Activated naive CD8-positive, alpha-beta T cell treated with anti-CD3 and anti-CD28 coated beads, Interleukin-2, amount 10 ng/mL, durations not matched to agents 7 days and 5 days (primary cell): ENCODE measurements at regions not wholly inside any gene's neighbourhood (a gene's known extent, or its start where the extent isn't known, plus 50 kb on each side); places are given as distances from the start of the nearest gene placed in this dataset.

Source experiments
- ATAC-seq: fragments of 150-1000 bp; cut with Tn5 transposase; one replicate; pipeline ENCODE4 v1.10.0; 2021; ENCODE audit warnings: low read depth, moderate library complexity
- POLR2A ChIA-PET: fragments of 350-600 bp; sonication (Branson Sonifier 250); formaldehyde crosslinking; loops from one replicate; lab custom pipeline; 2021; ENCODE audit warnings: antibody characterized with exemption; lab: Charles Lee
- DNase-seq: peaks from one replicate; pipeline ENCODE4 v3.0.0; 2021
- H3K27ac Mint-ChIP-seq: one replicate; pipeline ENCODE4 v1.8.0; 2022; ENCODE audit warnings: mild to moderate bottlenecking, mixed read lengths
- H3K27me3 Mint-ChIP-seq: one replicate; pipeline ENCODE4 v1.8.0; 2022; ENCODE audit warnings: mild to moderate bottlenecking, moderate library complexity, mixed read lengths
- H3K36me3 Mint-ChIP-seq: one replicate; pipeline ENCODE4 v1.8.0; 2021; ENCODE audit warnings: mild to moderate bottlenecking, mixed read lengths
- H3K4me1 Mint-ChIP-seq: one replicate; pipeline ENCODE4 v1.8.0; 2021; ENCODE audit warnings: mixed read lengths
- H3K4me3 Mint-ChIP-seq: one replicate; pipeline ENCODE4 v1.8.0; 2022; ENCODE audit warnings: mild to moderate bottlenecking, moderate library complexity, mixed read lengths
- H3K9me3 Mint-ChIP-seq: one replicate; pipeline ENCODE4 v1.8.0; 2021; ENCODE audit warnings: mixed read lengths

GRCh38 chr1:59164371-59164770, 132.5 kb upstream of the FGGY start:
- DNase-seq (no peak), ATAC-seq (no peak)
- Mint-ChIP-seq H3K4me1 (no peaks in the 10 kb centered on the region), H3K27ac (no peak overlapping the region), H3K27me3 (peaks cover 20% of the 10 kb centered on the region), H3K4me3 (no peak overlapping the region), H3K36me3 (no peaks in the 10 kb centered on the region), H3K9me3 (peaks cover 5% of the 10 kb centered on the region)
- POLR2A ChIA-PET = no interaction called here

DNA sequence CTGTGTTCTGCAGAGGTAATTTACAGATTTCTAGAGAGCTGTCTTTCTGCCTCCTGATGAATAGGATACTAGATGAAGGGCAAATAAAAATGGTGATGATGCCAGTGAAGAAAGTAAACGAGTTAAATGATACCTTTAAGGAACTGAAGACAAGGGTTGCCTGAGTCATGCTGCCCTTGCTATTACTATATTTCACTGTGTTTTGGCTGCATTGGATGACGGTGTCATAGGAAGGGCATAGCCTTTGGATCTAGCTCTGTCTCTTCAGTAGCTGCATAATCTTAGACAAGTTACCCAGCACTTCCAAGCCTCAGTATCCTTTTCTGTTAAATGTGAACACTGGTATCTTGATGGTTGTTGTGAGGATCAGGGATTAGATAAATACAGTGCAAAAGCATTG, 131.5 kb upstream of the FGGY start:
- DNase-seq = no peak
- peaks cover 5% of the 10 kb centered on the region for H3K9me3 Mint-ChIP-seq
- H3K4me1 Mint-ChIP-seq = no peaks in the 10 kb centered on the region
- H3K27me3 Mint-ChIP-seq = peaks cover 23% of the 10 kb centered on the region
- ATAC-seq = no peak
- no peaks in the 10 kb centered on the region for H3K36me3 Mint-ChIP-seq
- no peak overlapping the region for H3K4me3 Mint-ChIP-seq
- POLR2A ChIA-PET = no interaction called here
- no peak overlapping the region for H3K27ac Mint-ChIP-seq

GRCh38 chr1:59169703-59170102, 127.2 kb upstream of the FGGY start:
- H3K9me3 Mint-ChIP-seq = peaks cover 5% of the 10 kb centered on the region
- peaks cover 20% of the 10 kb centered on the region for H3K27me3 Mint-ChIP-seq
- no peak overlapping the region for H3K4me3 Mint-ChIP-seq
- ATAC-seq (no peak), DNase-seq (no peak)
- no peaks in the 10 kb centered on the region for H3K4me1 Mint-ChIP-seq
- H3K27ac Mint-ChIP-seq = no peak overlapping the region
- no peaks in the 10 kb centered on the region for H3K36me3 Mint-ChIP-seq
- POLR2A ChIA-PET = no interaction called here

DNA sequence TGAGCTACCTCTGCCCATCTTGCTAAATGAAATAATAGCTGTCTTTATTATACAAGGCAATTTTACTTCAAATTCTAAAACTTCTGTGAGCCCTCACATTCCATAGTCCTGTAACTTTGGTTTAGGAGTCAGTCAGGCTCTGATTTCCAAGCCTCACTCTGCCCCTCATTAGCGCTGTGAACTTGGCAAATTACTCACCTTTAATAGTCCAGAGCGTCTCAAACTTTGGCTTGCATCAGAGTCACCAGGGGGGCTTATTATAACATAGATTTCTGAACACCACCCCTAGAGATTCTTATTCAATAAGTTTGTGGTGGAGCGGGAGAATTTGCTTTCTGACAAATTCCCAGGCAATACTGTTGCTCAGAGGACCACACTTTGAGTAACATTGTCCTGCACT, 126.2 kb upstream of the FGGY start:
- no peaks in the 10 kb centered on the region for H3K36me3 Mint-ChIP-seq
- POLR2A ChIA-PET = no interaction called here
- H3K4me3 Mint-ChIP-seq = no peak overlapping the region
- H3K4me1 Mint-ChIP-seq = no peaks in the 10 kb centered on the region
- peaks cover 5% of the 10 kb centered on the region for H3K9me3 Mint-ChIP-seq
- ATAC-seq (no peak), DNase-seq (no peak)
- H3K27ac Mint-ChIP-seq = no peak overlapping the region
- peaks cover 12% of the 10 kb centered on the region for H3K27me3 Mint-ChIP-seq

- POLR2A ChIA-PET = no interaction called here
- Mint-ChIP-seq H3K4me1 (no peaks in the 10 kb centered on the region), H3K27ac (no peak overlapping the region), H3K9me3 (peaks cover 3% of the 10 kb centered on the region), H3K36me3 (no peaks in the 10 kb centered on the region), H3K27me3 (peaks cover 6% of the 10 kb centered on the region), H3K4me3 (no peak overlapping the region)
- no peak for DNase-seq
- ATAC-seq = no peak
Observed at GRCh38 chr1:59171788-59172187, 125.1 kb upstream of the FGGY start.

DNA sequence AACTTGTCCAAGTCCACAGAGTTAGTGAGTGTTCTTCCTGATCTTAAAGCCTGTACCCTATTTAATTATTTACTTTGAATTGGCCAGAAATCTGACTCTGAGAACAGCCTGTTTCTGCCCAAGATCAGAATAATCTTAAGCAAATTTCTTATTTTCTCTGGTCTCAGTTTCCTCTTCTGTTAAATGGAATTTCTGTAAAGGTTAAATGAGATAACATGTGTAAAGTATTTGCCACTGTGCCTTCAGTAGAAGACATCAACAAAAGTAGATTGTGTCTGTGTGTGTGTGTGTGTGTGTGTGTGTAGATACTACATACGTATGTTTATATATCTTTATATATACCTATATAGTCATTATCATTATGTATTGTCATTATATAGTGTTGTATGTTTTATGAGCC, 124.2 kb upstream of the FGGY start:
- POLR2A ChIA-PET = no interaction called here
- ATAC-seq = no peak

GRCh38 chr1:59173721-59174120, 123.2 kb upstream of the FGGY start:
- peaks cover 4% of the 10 kb centered on the region for H3K9me3 Mint-ChIP-seq
- POLR2A ChIA-PET = no interaction called here
- ATAC-seq (no peak), DNase-seq (no peak)
- no peak overlapping the region for H3K27ac Mint-ChIP-seq
- H3K4me3 Mint-ChIP-seq = no peak overlapping the region
- H3K4me1 Mint-ChIP-seq = no peaks in the 10 kb centered on the region
- peaks cover 3% of the 10 kb centered on the region for H3K27me3 Mint-ChIP-seq
- no peaks in the 10 kb centered on the region for H3K36me3 Mint-ChIP-seq

More for the DNA sequence above, 124.2 kb upstream of the FGGY start:
- H3K9me3 Mint-ChIP-seq = peaks cover 5% of the 10 kb centered on the region
- peaks cover 3% of the 10 kb centered on the region for H3K27me3 Mint-ChIP-seq
- DNase-seq = no peak
- H3K4me3 Mint-ChIP-seq = no peak overlapping the region
- H3K36me3 Mint-ChIP-seq = no peaks in the 10 kb centered on the region
- no peaks in the 10 kb centered on the region for H3K4me1 Mint-ChIP-seq
- no peak overlapping the region for H3K27ac Mint-ChIP-seq

DNA sequence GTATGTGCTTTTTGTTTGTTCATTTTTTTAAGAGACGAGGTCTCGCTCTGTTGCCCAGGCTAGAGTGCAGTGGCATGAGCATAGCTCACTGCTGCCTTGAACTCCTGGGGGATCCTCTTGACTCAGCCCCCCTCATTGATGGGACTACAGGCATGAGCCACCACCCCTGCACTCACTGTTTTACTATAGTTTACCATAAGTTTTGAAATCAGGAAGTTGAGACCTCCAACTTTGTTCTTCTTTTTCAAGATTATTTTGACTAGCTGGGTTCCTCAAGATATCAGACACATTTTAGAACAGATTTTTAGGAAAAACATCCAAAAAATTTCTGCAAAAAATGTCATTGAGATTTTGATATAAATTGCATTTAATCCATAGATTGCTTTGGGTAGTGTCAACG, 120.4 kb upstream of the FGGY start:
- H3K9me3 Mint-ChIP-seq = peaks cover 4% of the 10 kb centered on the region
- no peaks in the 10 kb centered on the region for H3K36me3 Mint-ChIP-seq
- no peak for ATAC-seq
- POLR2A ChIA-PET = no interaction called here
- H3K27ac Mint-ChIP-seq = no peak overlapping the region
- H3K4me3 Mint-ChIP-seq = no peak overlapping the region
- DNase-seq = no peak
- H3K27me3 Mint-ChIP-seq = no peaks in the 10 kb centered on the region
- H3K4me1 Mint-ChIP-seq = no peaks in the 10 kb centered on the region

GRCh38 chr1:59177756-59178155, 119.1 kb upstream of the FGGY start:
- ATAC-seq (no peak), DNase-seq (no peak)
- H3K4me3 Mint-ChIP-seq = no peak overlapping the region
- H3K9me3 Mint-ChIP-seq = peaks cover 4% of the 10 kb centered on the region
- no peak overlapping the region for H3K27ac Mint-ChIP-seq
- no peaks in the 10 kb centered on the region for H3K4me1 Mint-ChIP-seq
- POLR2A ChIA-PET = no interaction called here
- no peaks in the 10 kb centered on the region for H3K36me3 Mint-ChIP-seq
- H3K27me3 Mint-ChIP-seq = no peaks in the 10 kb centered on the region

DNA sequence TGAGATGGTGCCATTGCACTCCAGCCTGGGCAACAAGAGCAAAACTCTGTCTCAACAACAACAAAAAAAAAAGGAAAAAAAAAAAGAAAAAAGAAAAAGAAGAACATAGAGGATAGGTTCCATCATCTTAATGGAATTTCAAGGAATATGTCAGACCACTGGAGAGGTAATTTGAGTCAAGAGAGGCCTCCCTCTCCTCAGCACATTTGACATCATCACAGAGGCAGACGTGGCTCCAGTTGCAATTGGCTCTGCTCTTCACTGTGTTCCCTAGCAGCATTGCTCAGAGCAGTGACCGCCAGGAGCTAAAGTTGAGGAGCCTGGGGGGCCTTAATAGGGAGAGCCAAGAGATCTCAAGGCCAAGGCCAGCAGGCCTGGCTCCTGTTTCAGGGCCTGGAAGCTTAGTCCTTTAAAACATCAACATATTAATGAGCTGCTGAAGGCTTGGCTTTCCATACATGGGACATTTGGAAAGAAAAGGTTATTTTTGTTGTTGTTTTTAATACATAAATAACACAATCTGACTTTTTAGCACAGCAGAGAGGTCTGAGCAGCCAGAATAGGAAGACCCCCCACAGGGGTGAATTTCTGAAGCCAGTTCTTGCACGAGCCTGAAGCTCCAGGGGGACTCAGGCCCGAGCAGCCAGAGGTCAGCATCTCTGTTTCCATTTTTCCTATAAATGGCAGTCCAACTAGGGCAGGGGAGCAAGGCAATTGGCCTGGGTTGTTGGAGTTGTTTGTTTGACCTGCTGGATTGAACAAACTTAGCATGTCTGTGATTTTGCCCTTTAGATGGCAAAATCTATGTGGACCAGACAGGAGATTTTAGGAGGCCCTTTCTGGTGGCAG, 118.3 kb upstream of the FGGY start:
- POLR2A ChIA-PET = no interaction called here
- H3K36me3 Mint-ChIP-seq = no peaks in the 10 kb centered on the region
- H3K4me1 Mint-ChIP-seq = no peaks in the 10 kb centered on the region
- H3K9me3 Mint-ChIP-seq = peaks cover 4% of the 10 kb centered on the region
- no peak overlapping the region for H3K27ac Mint-ChIP-seq
- ATAC-seq = no peak
- no peaks in the 10 kb centered on the region for H3K27me3 Mint-ChIP-seq
- DNase-seq = no peak
- no peak overlapping the region for H3K4me3 Mint-ChIP-seq

GRCh38 chr1:59179673-59180072, 117.2 kb upstream of the FGGY start:
- Mint-ChIP-seq H3K9me3 (peaks cover 4% of the 10 kb centered on the region), H3K27me3 (no peaks in the 10 kb centered on the region), H3K4me3 (no peak overlapping the region), H3K27ac (no peak overlapping the region), H3K36me3 (no peaks in the 10 kb centered on the region), H3K4me1 (no peaks in the 10 kb centered on the region)
- POLR2A ChIA-PET = no interaction called here
- no peak for ATAC-seq
- DNase-seq = no peak

- Mint-ChIP-seq H3K4me3 (no peak overlapping the region), H3K27me3 (no peaks in the 10 kb centered on the region), H3K9me3 (peaks cover 3% of the 10 kb centered on the region), H3K4me1 (no peaks in the 10 kb centered on the region), H3K27ac (no peak overlapping the region), H3K36me3 (no peaks in the 10 kb centered on the region)
- POLR2A ChIA-PET = no interaction called here
- ATAC-seq = no peak
- DNase-seq = no peak
Observed at GRCh38 chr1:59180735-59181134, 116.2 kb upstream of the FGGY start.

- DNase-seq = no peak
- H3K36me3 Mint-ChIP-seq = no peaks in the 10 kb centered on the region
- POLR2A ChIA-PET = no interaction called here
- no peak overlapping the region for H3K4me3 Mint-ChIP-seq
- no peaks in the 10 kb centered on the region for H3K9me3 Mint-ChIP-seq
- H3K27ac Mint-ChIP-seq = no peak overlapping the region
- no peaks in the 10 kb centered on the region for H3K27me3 Mint-ChIP-seq
- no peaks in the 10 kb centered on the region for H3K4me1 Mint-ChIP-seq
- no peak for ATAC-seq
Observed at GRCh38 chr1:59183749-59184317, 113.1 kb upstream of the FGGY start.

DNA sequence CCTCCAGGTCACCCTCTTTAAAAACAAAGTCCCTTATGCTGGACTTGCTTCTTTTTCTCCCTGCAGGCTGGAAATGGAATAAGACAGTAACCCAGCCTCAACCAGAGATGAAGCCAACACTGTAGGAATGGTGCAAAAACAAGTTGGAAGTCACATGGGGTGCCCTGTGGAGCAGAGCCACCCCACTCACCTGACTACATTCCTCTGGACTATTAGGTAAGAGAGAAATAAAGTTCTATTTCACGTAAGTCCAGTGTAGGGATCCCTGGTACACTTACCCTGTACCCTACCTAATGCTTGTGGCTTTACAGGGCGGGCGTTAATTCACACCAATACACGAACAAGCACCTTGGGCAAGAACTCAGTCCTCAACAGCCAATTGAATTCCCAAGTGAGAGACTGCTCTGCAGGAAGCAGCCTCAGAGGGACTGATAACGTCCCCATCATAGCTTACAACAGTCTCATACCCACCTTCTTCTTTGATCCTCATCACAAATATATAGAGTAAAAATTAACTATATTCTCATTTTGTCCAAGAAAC, 112.5 kb upstream of the FGGY start:
- Mint-ChIP-seq H3K4me1 (no peaks in the 10 kb centered on the region), H3K4me3 (no peak overlapping the region), H3K9me3 (no peaks in the 10 kb centered on the region), H3K27ac (no peak overlapping the region), H3K36me3 (no peaks in the 10 kb centered on the region), H3K27me3 (no peaks in the 10 kb centered on the region)
- POLR2A ChIA-PET = no interaction called here
- DNase-seq (no peak), ATAC-seq (no peak)
